CD4-positive, alpha-beta T cell treated with Interferon alpha-2 for 1 hour (primary cell): ENCODE measurements at regions not wholly inside any gene's neighbourhood (a gene's known extent, or its start where the extent isn't known, plus 50 kb on each side); places are given as distances from the start of the nearest gene placed in this dataset.
"Not testable (repeated sequence)": the region's sequence is repeated elsewhere in the genome, so short reads cannot be mapped to it uniquely, and the experiment has no call there.

ENCODE experiments used
- DNase-seq, 2 donors: peaks; one replicate each; pipeline ENCODE4 v3.0.0-alpha.2; 2020 to 2022

GRCh38 chr3:177249203-177249602, 51.9 kb upstream of the TBL1XR1 start:
- DNase-seq: no peak

GRCh38 chr3:177250151-177250550, 52.9 kb upstream of the TBL1XR1 start:
- no peak for DNase-seq

GRCh38 chr3:177251755-177252154, 54.5 kb upstream of the TBL1XR1 start:
- peak in 1 of 2 donors; percentile 10 for DNase-seq

GRCh38 chr3:177257006-177257405, 59.7 kb upstream of the TBL1XR1 start:
- no peak for DNase-seq

GRCh38 chr3:177257625-177258024, 60.3 kb upstream of the TBL1XR1 start:
- DNase-seq: no peak

GRCh38 chr3:177262396-177262795, 65.1 kb upstream of the TBL1XR1 start:
- DNase-seq: no peak

GRCh38 chr3:177263615-177264368, 66.5 kb upstream of the TBL1XR1 start:
- DNase-seq: no peak

GRCh38 chr3:177271811-177272501, 74.7 kb upstream of the TBL1XR1 start:
- not testable (repeated sequence) for DNase-seq

- no peak for DNase-seq
Observed at GRCh38 chr3:177278016-177278415, 80.7 kb upstream of the TBL1XR1 start.

GRCh38 chr3:177279118-177279815, 82.0 kb upstream of the TBL1XR1 start:
- no peak for DNase-seq

GRCh38 chr3:177281292-177282118, 84.2 kb upstream of the TBL1XR1 start:
- DNase-seq: peak; percentile 21 to 35

- DNase-seq: no peak
Observed at GRCh38 chr3:177282119-177282655, 84.9 kb upstream of the TBL1XR1 start.

- DNase-seq: no peak
Observed at GRCh38 chr3:177283983-177284382, 86.7 kb upstream of the TBL1XR1 start.

GRCh38 chr3:177284383-177284881, 87.2 kb upstream of the TBL1XR1 start:
- DNase-seq: peak; percentile 23 to 39

- DNase-seq: no peak
Observed at GRCh38 chr3:177286034-177286433, 88.8 kb upstream of the TBL1XR1 start.

- no peak for DNase-seq
Observed at GRCh38 chr3:177287231-177287630, 89.9 kb upstream of the TBL1XR1 start.

GRCh38 chr3:177290633-177291032, 93.4 kb upstream of the TBL1XR1 start:
- no peak for DNase-seq

- DNase-seq: no peak
Observed at GRCh38 chr3:177294221-177294620, 96.9 kb upstream of the TBL1XR1 start.

GRCh38 chr3:177295116-177295515, 97.8 kb upstream of the TBL1XR1 start:
- DNase-seq: no peak

GRCh38 chr3:177299250-177299649, 102.0 kb upstream of the TBL1XR1 start:
- DNase-seq: no peak

GRCh38 chr3:177300039-177300833, 103.0 kb upstream of the TBL1XR1 start:
- DNase-seq: no peak

GRCh38 chr3:177300842-177301241, 103.6 kb upstream of the TBL1XR1 start:
- no peak for DNase-seq
